WTC11 (cell line): ENCODE measurements at regions not wholly inside any gene's neighbourhood (a gene's known extent, or its start where the extent isn't known, plus 50 kb on each side); places are given as distances from the start of the nearest gene placed in this dataset.

Experiments used
- ARID4B ChIP-seq: sonication (generic); formaldehyde crosslinking; IDR thresholded peaks from 2 replicates; pipeline ENCODE4 v1.8.0; 2023; ENCODE audit warnings: missing genetic modification reagents, mild to moderate bottlenecking, borderline replicate concordance
- ATF6 ChIP-seq: sonication (generic); formaldehyde crosslinking; IDR thresholded peaks from 2 replicates; pipeline ENCODE4 v1.8.1; 2023; ENCODE audit warnings: mild to moderate bottlenecking, missing genetic modification reagents
- CTCF ChIP-seq: fragments of 200-600 bp; IDR thresholded peaks from 2 replicates; pipeline ENCODE4 v1.8.0; 2022; ENCODE audit warnings: antibody characterized with exemption
- MXD4 ChIP-seq: fragments of 250-450 bp; sonication (Bioruptor Pico); IDR thresholded peaks from 2 replicates; pipeline ENCODE4 v1.8.0; 2021; ENCODE audit warnings: mild to moderate bottlenecking, moderate library complexity, borderline replicate concordance
- USF1 ChIP-seq: sonication (generic); formaldehyde crosslinking; IDR thresholded peaks from 2 replicates; pipeline ENCODE4 v1.8.0; 2022; ENCODE audit warnings: mild to moderate bottlenecking, missing genetic modification reagents

- TF ChIP-seq USF1 (CRISPR knock-in tag), result no peak
- TF ChIP-seq ATF6 (CRISPR knock-in tag), result no peak
- TF ChIP-seq CTCF, result no peak
- TF ChIP-seq ARID4B (CRISPR knock-in tag), result no peak
- no peak for TF ChIP-seq MXD4 (CRISPR knock-in tag)
Observed at GRCh38 chr2:17251171-17251570, 267.1 kb downstream of the RAD51AP2 start.
